SK-N-SH (cell line): ENCODE measurements at regions not wholly inside any gene's neighbourhood (a gene's known extent, or its start where the extent isn't known, plus 50 kb on each side); places are given as distances from the start of the nearest gene placed in this dataset.

Experiments
- FOSL2 ChIP-seq: IDR thresholded peaks from 2 replicates; pipeline ENCODE4 v1.4.0; 2012; ENCODE audit warnings: low read depth, mild to moderate bottlenecking, moderate library complexity, borderline replicate concordance
- FOXM1 ChIP-seq: IDR thresholded peaks from 2 replicates; pipeline ENCODE4 v1.4.0; 2012; ENCODE audit warnings: low read depth, mild to moderate bottlenecking
- GABPA ChIP-seq: IDR thresholded peaks from 2 replicates; pipeline ENCODE4 v1.4.0; 2012; ENCODE audit warnings: low read depth, mild to moderate bottlenecking
- RAD21 ChIP-seq: IDR thresholded peaks from 2 replicates; pipeline ENCODE4 v1.6.1; 2012; ENCODE audit warnings: mild to moderate bottlenecking, low read length
- RFX5 ChIP-seq: IDR thresholded peaks from 2 replicates; pipeline ENCODE4 v1.6.1; 2012; ENCODE audit warnings: mild to moderate bottlenecking, improper control_type of control experiment, low read length
- SIN3A ChIP-seq: IDR thresholded peaks from 2 replicates; pipeline ENCODE4 v1.6.1; 2012; ENCODE audit warnings: low read depth, mild to moderate bottlenecking, low read length, moderate library complexity, borderline replicate concordance
- SMC3 ChIP-seq: IDR thresholded peaks from 2 replicates; pipeline ENCODE4 v1.6.1; 2012; ENCODE audit warnings: low read depth, low read length, improper control_type of control experiment
- TF ChIP-seq, protein P1 (sequence below): fragments of 200-600 bp; sonication (generic); IDR thresholded peaks from 2 replicates; pipeline ENCODE4 v1.6.1; 2017; ENCODE audit warnings: antibody characterized with exemption, mild to moderate bottlenecking, moderate library complexity

- TF ChIP-seq SMC3 (no peak), RAD21 (no peak), FOXM1 (no peak), GABPA (no peak), RFX5 (no peak), FOSL2 (no peak), SIN3A (no peak)
- TF ChIP-seq, protein P1, sequence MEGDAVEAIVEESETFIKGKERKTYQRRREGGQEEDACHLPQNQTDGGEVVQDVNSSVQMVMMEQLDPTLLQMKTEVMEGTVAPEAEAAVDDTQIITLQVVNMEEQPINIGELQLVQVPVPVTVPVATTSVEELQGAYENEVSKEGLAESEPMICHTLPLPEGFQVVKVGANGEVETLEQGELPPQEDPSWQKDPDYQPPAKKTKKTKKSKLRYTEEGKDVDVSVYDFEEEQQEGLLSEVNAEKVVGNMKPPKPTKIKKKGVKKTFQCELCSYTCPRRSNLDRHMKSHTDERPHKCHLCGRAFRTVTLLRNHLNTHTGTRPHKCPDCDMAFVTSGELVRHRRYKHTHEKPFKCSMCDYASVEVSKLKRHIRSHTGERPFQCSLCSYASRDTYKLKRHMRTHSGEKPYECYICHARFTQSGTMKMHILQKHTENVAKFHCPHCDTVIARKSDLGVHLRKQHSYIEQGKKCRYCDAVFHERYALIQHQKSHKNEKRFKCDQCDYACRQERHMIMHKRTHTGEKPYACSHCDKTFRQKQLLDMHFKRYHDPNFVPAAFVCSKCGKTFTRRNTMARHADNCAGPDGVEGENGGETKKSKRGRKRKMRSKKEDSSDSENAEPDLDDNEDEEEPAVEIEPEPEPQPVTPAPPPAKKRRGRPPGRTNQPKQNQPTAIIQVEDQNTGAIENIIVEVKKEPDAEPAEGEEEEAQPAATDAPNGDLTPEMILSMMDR = no peak
These were observed 182.0 kb upstream of the PPP1R26 start for GRCh38 chr9:135297456-135298075.
